Fibroblast of skin of abdomen (primary cell): ENCODE measurements at regions not wholly inside any gene's neighbourhood (a gene's known extent, or its start where the extent isn't known, plus 50 kb on each side); places are given as distances from the start of the nearest gene placed in this dataset.
"Not testable (repeated sequence)": the region's sequence is repeated elsewhere in the genome, so short reads cannot be mapped to it uniquely, and the experiment has no call there.

ENCODE experiments used
- DNase-seq: peaks from one replicate; pipeline ENCODE4 v3.0.0-alpha.2; 2013

DNA sequence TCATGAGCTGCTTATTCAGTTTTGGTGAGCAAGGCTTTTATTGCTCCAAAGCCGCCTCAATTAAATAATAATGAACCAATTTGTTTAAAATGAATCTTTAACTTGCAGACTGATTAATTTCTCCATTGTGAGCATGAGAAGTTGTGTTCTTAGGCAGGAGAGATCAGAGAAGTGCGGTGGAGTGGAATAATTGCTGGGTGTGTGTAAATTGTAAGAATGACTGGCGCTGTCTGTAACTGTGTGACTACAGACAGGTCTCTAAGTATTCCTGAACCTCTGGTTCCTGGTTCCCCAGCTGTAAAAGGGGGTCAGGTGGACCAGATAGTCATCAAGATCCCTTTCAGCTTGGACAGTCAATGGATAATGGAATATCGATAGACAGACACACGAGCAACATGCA lies 98.0 kb upstream of the EFEMP1 start:
- no peak for DNase-seq

GRCh38 chr2:56025469-56026193 lies 102.0 kb upstream of the EFEMP1 start:
- DNase-seq = no peak

- DNase-seq = no peak
Observed at GRCh38 chr2:56026828-56027227, 103.2 kb upstream of the EFEMP1 start.

DNA sequence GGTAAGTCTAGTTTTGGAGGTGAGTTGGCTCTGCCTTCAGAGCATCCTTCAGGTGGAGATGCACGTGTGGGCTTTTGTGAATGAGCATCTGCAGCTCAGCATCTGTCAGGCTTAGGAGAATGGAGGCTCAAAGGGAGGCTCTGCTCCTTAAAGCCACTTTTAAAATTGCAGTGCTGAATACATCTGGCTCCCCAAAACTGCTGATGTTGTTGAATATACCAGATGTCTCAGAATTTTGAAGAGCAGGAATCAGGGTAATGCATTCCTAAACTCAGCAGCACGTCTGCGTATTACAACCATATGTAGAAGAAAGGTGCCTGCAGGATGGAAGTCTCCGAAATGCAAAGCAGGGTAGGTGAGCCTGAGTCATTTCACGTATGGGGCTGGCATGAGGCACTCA lies 106.5 kb upstream of the EFEMP1 start:
- DNase-seq = no peak

GRCh38 chr2:56030901-56031300 lies 107.3 kb upstream of the EFEMP1 start:
- no peak for DNase-seq

- no peak for DNase-seq
Observed at GRCh38 chr2:56034258-56034657, 110.7 kb upstream of the EFEMP1 start.

DNA sequence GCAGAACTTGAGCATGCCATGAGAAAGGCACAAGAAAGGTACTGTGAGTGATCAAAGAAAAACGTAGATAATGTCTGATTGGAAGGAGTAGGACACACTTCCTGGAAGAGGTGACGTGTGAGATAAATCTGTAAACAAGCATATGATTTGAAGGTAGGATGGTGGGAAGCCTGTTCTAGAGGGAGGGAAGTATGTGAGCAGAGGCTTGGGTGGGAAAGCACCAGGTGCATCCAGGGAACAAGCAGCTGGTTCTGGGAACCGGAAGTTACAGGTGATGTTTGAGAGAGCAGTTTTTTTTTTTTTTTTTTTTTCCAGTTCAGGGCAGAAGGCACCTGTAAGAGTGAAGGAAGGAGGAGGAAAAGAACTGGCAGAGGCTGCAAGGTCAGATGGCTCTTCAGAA lies 116.6 kb upstream of the EFEMP1 start:
- DNase-seq = no peak

GRCh38 chr2:56040834-56041233 lies 117.3 kb upstream of the EFEMP1 start:
- no peak for DNase-seq

GRCh38 chr2:56047136-56047535 lies 123.6 kb upstream of the EFEMP1 start:
- no peak for DNase-seq

DNA sequence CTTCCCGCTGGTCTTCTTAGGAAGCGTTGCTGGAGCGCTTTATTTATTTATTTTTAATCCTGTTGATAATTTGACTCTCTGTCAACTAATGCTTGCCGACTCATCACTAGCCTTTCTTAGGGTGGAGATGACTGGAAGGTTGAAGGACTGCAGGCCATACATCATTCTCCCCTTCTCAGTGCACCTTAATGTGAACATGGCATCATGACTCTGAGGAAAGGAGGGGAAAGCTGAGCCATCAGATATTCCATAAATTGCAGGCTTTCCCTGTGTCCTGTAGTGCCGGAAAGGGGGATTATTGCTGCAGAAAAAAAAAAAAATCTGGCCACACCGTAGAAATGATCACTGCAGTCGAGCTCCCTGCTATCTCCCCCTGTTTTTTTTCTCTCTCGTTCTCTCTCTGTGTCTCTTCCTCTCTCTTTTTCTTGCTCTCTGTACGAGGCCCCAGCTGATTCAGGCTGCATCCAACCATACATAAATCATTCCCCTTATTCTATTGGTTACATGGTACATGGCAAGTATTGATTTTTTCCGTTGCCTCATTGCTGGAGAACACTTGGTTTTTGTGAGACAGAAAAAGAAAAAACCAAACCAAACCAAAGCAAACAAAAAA lies 125.8 kb upstream of the EFEMP1 start:
- no peak for DNase-seq

- DNase-seq = no peak
Observed at GRCh38 chr2:56053679-56054078, 130.1 kb upstream of the EFEMP1 start.

- DNase-seq = no peak
Observed at GRCh38 chr2:56055405-56055804, 128.4 kb upstream of the CCDC85A start.

GRCh38 chr2:56061327-56061726 lies 122.5 kb upstream of the CCDC85A start:
- DNase-seq = not testable (repeated sequence)

DNA sequence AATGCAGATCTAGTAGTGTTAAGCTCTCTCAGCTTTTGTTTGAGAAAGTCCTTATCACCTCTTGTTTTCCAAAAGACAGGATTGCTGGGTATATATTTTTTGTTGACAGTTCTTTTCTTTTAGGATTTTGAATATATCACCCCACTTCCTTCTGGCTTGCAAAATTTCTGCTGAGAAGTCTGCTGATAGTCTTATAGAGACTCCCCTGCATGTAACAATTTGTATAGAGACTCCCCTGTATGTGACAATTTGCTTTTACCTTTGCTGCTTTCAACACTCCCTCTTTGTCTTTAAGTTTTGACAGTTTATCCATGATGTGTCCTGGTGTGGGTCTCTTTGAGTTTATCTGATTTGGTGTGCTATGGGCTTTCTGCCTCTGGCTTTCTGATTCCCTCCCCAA lies 115.0 kb upstream of the CCDC85A start:
- no peak for DNase-seq

- DNase-seq = peak; percentile 5
Observed at GRCh38 chr2:56077359-56077915, 106.4 kb upstream of the CCDC85A start.

GRCh38 chr2:56082665-56083064 lies 101.1 kb upstream of the CCDC85A start:
- DNase-seq = no peak

GRCh38 chr2:56084111-56084901 lies 99.5 kb upstream of the CCDC85A start:
- DNase-seq = no peak

DNA sequence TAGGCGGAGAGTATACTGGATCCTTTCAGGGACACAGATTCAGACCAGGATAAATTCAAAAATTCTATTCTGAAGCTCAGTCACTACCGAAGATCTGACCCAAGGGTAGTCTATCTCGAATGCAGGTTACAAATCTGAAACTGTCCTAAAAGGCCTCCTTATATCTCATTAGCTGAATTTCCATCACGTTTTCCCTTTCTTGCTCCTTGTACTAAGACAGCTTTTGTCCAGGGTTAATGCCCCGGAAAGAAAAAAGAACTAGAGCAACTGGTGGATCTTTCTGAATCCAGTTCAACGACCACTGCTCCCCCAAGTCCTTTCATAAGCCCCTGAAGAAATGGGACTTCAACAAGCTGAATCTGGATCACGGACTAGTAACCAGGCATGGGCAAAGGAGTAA lies 97.5 kb upstream of the CCDC85A start:
- DNase-seq = no peak

DNA sequence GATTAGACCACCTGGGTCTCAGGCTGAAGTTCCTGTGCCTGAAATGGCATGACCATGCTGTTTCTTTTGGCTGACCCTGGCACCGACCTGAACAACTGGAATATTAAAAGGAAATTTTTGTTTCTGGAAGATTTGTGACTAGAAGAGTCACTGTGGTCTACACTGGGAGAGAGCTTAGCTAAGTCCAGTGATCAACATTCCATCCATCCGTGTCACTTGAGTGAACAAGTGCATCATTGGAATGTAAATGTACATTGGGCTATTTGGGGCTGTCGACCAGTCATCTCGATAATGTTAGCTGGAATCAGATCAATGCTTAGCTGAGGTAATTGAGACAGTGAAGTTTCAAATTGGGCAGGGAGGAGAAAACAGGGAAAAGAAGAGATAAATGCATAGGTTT lies 95.4 kb upstream of the CCDC85A start:
- peak; percentile 15 for DNase-seq

DNA sequence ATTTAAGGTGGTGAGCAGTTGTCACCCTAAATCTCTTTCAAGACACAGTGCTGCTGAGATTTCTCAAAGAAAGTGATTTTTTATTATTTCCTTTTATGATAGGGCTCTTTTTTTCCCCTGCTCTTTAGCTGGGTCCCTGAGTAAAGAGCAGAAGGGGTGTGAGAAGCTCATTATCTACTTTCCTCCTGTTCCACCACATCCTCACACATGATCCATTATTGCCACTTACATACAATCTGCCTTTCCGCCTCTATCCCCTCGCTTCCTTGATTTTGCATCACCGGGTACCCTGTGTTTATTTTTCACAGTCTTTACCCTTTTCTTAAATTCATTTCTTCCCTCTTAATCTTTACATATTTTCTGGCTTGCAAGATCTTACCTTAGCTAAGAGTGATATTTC lies 93.9 kb upstream of the CCDC85A start:
- DNase-seq = no peak

GRCh38 chr2:56099963-56100362 lies 83.8 kb upstream of the CCDC85A start:
- DNase-seq = no peak

GRCh38 chr2:56100791-56101312 lies 82.9 kb upstream of the CCDC85A start:
- DNase-seq = no peak

- no peak for DNase-seq
Observed at GRCh38 chr2:56102098-56102497, 81.7 kb upstream of the CCDC85A start.
